Adrenal gland (tissue), 9 donors: ENCODE measurements at regions not wholly inside any gene's neighbourhood (a gene's known extent, or its start where the extent isn't known, plus 50 kb on each side); places are given as distances from the start of the nearest gene placed in this dataset.
A peak's percentile ranks its signal among the peaks of the same experiment; 100 is the strongest.

Experiments
- DNase-seq, 7 donors: peaks; one replicate each; pipeline ENCODE4 v3.0.0-alpha.2; 2019 to 2020
- H3K27ac ChIP-seq, 5 donors: fragments of 200-600 bp; sonication (generic) in 4 of 5; 1 replicate in 3 of 5; 2 replicates in 2 of 5; pipeline versions ENCODE4 v1.5.1 to v1.8.0; 2016 to 2020; ENCODE audit warnings: mild to moderate bottlenecking in 1 of 5
- H3K27me3 ChIP-seq: fragments of 200-600 bp; 2 replicates; pipeline ENCODE4 v1.8.0; 2021
- H3K36me3 ChIP-seq, 2 donors: fragments of 200-600 bp; replicated peaks in 1 of 2; 1 replicate in 1 of 2; 2 replicates in 1 of 2; pipeline versions ENCODE4 v1.5.1 to v1.8.0; 2018 to 2022
- H3K4me1 ChIP-seq, 2 donors: fragments of 200-600 bp; replicated peaks in 1 of 2; 1 replicate in 1 of 2; 2 replicates in 1 of 2; pipeline versions ENCODE4 v1.5.1 to v1.8.0; 2018 to 2021
- H3K4me3 ChIP-seq, 4 donors: fragments of 200-600 bp; sonication (generic) in 3 of 4; one replicate each; pipeline ENCODE4 v1.5.1; 2016 to 2018
- H3K9me3 ChIP-seq, 3 donors: fragments of 200-600 bp; sonication (generic) in 1 of 3; replicated peaks in 1 of 3; 1 replicate in 2 of 3; 2 replicates in 1 of 3; pipeline versions ENCODE4 v1.5.1 to v1.8.0; 2016 to 2021
- POLR2A ChIP-seq, 2 donors: fragments of 450-650 bp; IDR thresholded peaks; one replicate each; pipeline ENCODE4 v1.6.1; 2017; ENCODE audit warnings: antibody characterized with exemption in 2 of 2, mild to moderate bottlenecking in 2 of 2, moderate library complexity in 1 of 2
- WGBS, 4 donors: extraction: QIAGEN DNeasy Blood & Tissue Kit in 2 of 4; methylation state at CpG; one replicate each; pipeline versions ENCODE4 v1.1.5 to v1.1.7; 2013 to 2017; 5-methylcytosine and 5-hydroxymethylcytosine counted together
- intact Hi-C, 2 donors: fragments of 100-400 bp; cut with DNase I; formaldehyde crosslinking; loops; one replicate each; pipeline versions ENCODE4 v1.14.1 to v1.15.0; 2022 to 2023
- TF ChIP-seq, protein P1 (sequence below), 6 experiments: fragments of 450-650 bp in 4 of 6; fragments of 200-600 bp in 2 of 6; sonication (generic) in 1 of 6; IDR thresholded peaks; 1 replicate in 5 of 6; 2 replicates in 1 of 6; pipeline versions ENCODE4 v1.5.1 to v1.8.0; 2016 to 2021; ENCODE audit warnings: antibody characterized with exemption in 6 of 6, mild to moderate bottlenecking in 2 of 6, moderate library complexity in 1 of 6
- donor health status: healthy with polysubstance abuse.
- donor health status: Bipolar disorder and iron deficiency.
- donor health status: DM: yes; HTN: yes; CAD: no.
- donor health status: DM: no; HTN: no; CAD: no.
- donor health status: DM: no; HTN: no; CAD: no.

DNA sequence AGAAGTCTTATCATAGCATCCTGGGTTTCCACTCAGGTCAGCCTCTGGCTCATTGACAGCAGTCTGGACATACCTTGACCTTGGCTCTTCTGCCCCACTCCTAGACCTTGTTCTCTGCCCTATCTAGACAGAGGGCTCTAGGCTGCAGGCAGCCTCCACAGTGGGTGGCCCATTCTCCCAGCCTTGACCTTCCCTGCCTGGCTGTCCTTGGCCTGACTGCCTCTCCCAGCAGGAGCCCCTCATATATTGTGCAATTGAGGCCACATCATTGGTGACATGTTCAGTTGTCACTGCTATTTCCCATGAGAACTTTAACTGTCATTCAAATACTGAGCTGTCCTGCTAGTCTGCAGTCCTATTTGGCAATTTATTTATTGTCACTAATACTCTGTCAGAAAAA lies 503.4 kb downstream of the PLXNA4 start:
- Histone ChIP-seq H3K27ac (no peak overlapping the region), H3K9me3 (no peaks in the 10 kb centered on the region), H3K4me3 (no peak overlapping the region), H3K4me1 (no peaks in the 10 kb centered on the region), H3K27me3 (peaks cover 3% of the 10 kb centered on the region), H3K36me3 (no peaks in the 10 kb centered on the region)
- no peak for DNase-seq
- TF ChIP-seq, protein P1, sequence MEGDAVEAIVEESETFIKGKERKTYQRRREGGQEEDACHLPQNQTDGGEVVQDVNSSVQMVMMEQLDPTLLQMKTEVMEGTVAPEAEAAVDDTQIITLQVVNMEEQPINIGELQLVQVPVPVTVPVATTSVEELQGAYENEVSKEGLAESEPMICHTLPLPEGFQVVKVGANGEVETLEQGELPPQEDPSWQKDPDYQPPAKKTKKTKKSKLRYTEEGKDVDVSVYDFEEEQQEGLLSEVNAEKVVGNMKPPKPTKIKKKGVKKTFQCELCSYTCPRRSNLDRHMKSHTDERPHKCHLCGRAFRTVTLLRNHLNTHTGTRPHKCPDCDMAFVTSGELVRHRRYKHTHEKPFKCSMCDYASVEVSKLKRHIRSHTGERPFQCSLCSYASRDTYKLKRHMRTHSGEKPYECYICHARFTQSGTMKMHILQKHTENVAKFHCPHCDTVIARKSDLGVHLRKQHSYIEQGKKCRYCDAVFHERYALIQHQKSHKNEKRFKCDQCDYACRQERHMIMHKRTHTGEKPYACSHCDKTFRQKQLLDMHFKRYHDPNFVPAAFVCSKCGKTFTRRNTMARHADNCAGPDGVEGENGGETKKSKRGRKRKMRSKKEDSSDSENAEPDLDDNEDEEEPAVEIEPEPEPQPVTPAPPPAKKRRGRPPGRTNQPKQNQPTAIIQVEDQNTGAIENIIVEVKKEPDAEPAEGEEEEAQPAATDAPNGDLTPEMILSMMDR (IDR thresholded peaks at IDR 0.05), result no peak
- no peak for TF ChIP-seq POLR2A (IDR thresholded peaks at IDR 0.05)
- intact Hi-C loops, result no loop called here

DNA sequence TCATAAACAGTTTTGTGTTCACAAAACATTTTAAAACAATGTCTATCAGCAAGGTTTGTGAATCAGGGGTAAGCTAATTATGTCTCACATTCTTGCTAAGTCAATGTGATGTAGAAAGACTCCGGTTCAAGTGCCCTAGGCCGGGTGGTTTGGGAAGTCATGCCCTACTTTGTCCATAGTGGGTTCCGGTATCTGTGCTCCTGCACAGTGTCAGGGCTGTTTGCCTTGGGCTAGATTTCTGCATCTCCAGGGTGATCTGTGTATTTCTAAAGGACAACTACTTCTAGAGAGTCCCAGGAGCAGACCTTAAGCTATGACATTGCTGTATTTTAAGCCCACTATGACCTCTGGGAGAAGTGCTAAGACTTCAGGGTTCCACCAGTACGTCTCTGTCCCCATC lies 504.1 kb downstream of the PLXNA4 start:
- DNase-seq, result peak in 1 of 7 donors; percentile 69
- TF ChIP-seq POLR2A (IDR thresholded peaks at IDR 0.05), result no peak
- TF ChIP-seq, protein P1 (IDR thresholded peaks at IDR 0.05), result no peak
- Histone ChIP-seq H3K27me3 (peaks cover 3% of the 10 kb centered on the region), H3K36me3 (no peaks in the 10 kb centered on the region), H3K4me1 (no peaks in the 10 kb centered on the region), H3K4me3 (no peak overlapping the region), H3K27ac (no peak overlapping the region), H3K9me3 (no peaks in the 10 kb centered on the region)
- intact Hi-C loops, result no loop called here
- 85 to 96% (median 90%) methylated on average over 3 to 4 of the region's 4 CpGs for WGBS, 4 donors

DNA sequence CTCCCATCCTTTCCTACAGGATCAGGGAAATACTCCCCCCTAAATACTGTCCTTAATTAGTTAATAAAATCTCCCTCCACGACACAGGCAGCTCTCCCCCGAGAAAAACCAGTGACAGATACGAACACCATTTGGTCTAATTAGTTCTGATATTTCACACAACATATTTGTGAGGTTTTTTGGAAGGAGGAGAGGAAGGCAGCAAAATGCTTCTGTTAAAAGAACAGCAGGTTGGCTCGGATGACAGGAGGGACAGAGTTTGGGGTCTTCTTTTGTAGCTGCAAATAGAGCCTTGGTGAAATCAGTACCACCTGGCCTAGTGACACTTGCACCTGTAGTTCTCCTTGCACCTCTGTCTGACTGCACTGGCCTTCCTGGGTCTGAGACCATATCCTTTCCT lies 507.0 kb downstream of the PLXNA4 start:
- TF ChIP-seq, protein P1 (IDR thresholded peaks at IDR 0.05), result no peak
- no peak for TF ChIP-seq POLR2A (IDR thresholded peaks at IDR 0.05)
- no peak overlapping the region for H3K27ac ChIP-seq
- H3K4me3 ChIP-seq, result no peak overlapping the region
- no peak for DNase-seq
- no peaks in the 10 kb centered on the region for H3K36me3 ChIP-seq
- H3K27me3 ChIP-seq, result no peaks in the 10 kb centered on the region
- H3K9me3 ChIP-seq, result no peaks in the 10 kb centered on the region
- intact Hi-C loops, result no loop called here
- H3K4me1 ChIP-seq, result no peaks in the 10 kb centered on the region
- 57 to 78% (median 70%) methylated on average over 4 of the region's 4 CpGs for WGBS, 4 donors

DNA sequence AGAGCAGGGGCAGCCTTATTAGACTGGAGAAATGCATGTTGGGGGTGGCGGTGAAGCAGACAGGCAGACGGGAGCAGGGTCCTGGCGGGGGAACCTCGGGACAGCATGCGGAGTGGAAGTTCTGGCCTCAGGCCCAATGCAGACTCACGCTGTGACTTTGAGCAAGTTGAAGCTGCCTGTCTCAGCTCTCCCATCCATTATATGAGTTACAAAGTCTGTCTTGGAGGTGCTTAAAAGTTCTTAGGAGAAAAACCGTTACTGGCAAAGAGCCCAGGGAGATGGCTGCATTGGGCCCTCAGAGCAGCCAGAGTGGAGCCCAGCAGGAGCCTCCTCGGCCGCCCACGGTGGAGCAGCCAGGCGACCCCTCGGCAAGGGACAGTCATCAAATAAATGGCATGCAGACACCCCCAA lies 509.5 kb downstream of the PLXNA4 start:
- Histone ChIP-seq H3K9me3 (no peaks in the 10 kb centered on the region), H3K4me3 (no peak overlapping the region), H3K4me1 (no peaks in the 10 kb centered on the region), H3K27me3 (no peaks in the 10 kb centered on the region), H3K27ac (no peak overlapping the region), H3K36me3 (no peaks in the 10 kb centered on the region)
- DNase-seq, result no peak
- 65 to 72% (median 71%) methylated on average over 11 to 12 of the region's 12 CpGs for WGBS, 4 donors
- TF ChIP-seq, protein P1 (IDR thresholded peaks at IDR 0.05), result no peak
- TF ChIP-seq POLR2A (IDR thresholded peaks at IDR 0.05), result no peak
- intact Hi-C loops, result no loop called here
